PC-3 (cell line): ENCODE measurements at regions not wholly inside any gene's neighbourhood (a gene's known extent, or its start where the extent isn't known, plus 50 kb on each side); places are given as distances from the start of the nearest gene placed in this dataset.

Experiments used
- CTCF ChIP-seq: fragments of 300-600 bp; sonication (generic); conservative IDR thresholded peaks from 2 replicates; pipeline ENCODE4 v1.5.1; 2017; ENCODE audit warnings: antibody characterized with exemption, low read depth, mild to moderate bottlenecking, low read length
- EZH2 ChIP-seq: fragments of 300-600 bp; sonication (generic); IDR thresholded peaks from one replicate; pipeline ENCODE4 v1.6.1; 2017; ENCODE audit warnings: antibody characterized with exemption, mild to moderate bottlenecking, low read length; ENCODE audit not compliant: unreplicated experiment
- EZH2phosphoT487 ChIP-seq: fragments of 300-600 bp; sonication (generic); IDR thresholded peaks from 2 replicates; pipeline ENCODE4 v1.6.1; 2018; ENCODE audit warnings: mild to moderate bottlenecking, antibody characterized with exemption, low read length, borderline replicate concordance

GRCh38 chr5:114988096-114988495 lies 181.6 kb downstream of the TRIM36 start:
- no peak for TF ChIP-seq CTCF
- TF ChIP-seq EZH2phosphoT487, result no peak
- TF ChIP-seq EZH2, result no peak
